Uterus (tissue), 3 donors: ENCODE measurements at regions not wholly inside any gene's neighbourhood (a gene's known extent, or its start where the extent isn't known, plus 50 kb on each side); places are given as distances from the start of the nearest gene placed in this dataset.

Experiments
- DNase-seq, 2 donors: peaks; one replicate each; pipeline ENCODE4 v3.0.0-alpha.2; 2019 to 2020
- H3K27ac ChIP-seq, 2 donors: fragments of 200-600 bp; sonication (generic); 1 replicate in 1 of 2; 2 replicates in 1 of 2; pipeline ENCODE4 v1.5.1; 2016 to 2018
- H3K27me3 ChIP-seq, 2 donors: fragments of 200-600 bp; sonication (generic); one replicate each; pipeline ENCODE4 v1.5.1; 2018 to 2019; ENCODE audit warnings: control low read depth in 1 of 2
- H3K36me3 ChIP-seq, 2 donors: fragments of 200-600 bp; sonication (generic); one replicate each; pipeline ENCODE4 v1.5.1; 2019; ENCODE audit warnings: control low read depth in 1 of 2
- H3K4me1 ChIP-seq, 2 donors: fragments of 200-600 bp; sonication (generic); one replicate each; pipeline ENCODE4 v1.5.1; 2018 to 2019; ENCODE audit warnings: control low read depth in 1 of 2
- H3K4me3 ChIP-seq, 2 donors: fragments of 200-600 bp; sonication (generic); 1 replicate in 1 of 2; 2 replicates in 1 of 2; pipeline ENCODE4 v1.5.1; 2018 to 2019; ENCODE audit warnings: mild to moderate bottlenecking in 1 of 2
- H3K9me3 ChIP-seq, 2 donors: fragments of 200-600 bp; sonication (generic); one replicate each; pipeline ENCODE4 v1.5.1; 2019; ENCODE audit warnings: control low read depth in 1 of 2
- POLR2A ChIP-seq, 2 donors: fragments of 450-650 bp; IDR thresholded peaks; one replicate each; pipeline ENCODE4 v1.6.1; 2016; ENCODE audit warnings: antibody characterized with exemption in 2 of 2, mild to moderate bottlenecking in 1 of 2, moderate library complexity in 1 of 2
- intact Hi-C: fragments of 100-400 bp; cut with DNase I; formaldehyde crosslinking; loops from one replicate; pipeline ENCODE4 v1.15.1; 2023; ENCODE audit warnings: low total_unique reads
- TF ChIP-seq, protein P1 (sequence below), 4 experiments: fragments of 200-600 bp in 2 of 4; fragments of 450-650 bp in 2 of 4; sonication (generic) in 2 of 4; IDR thresholded peaks; one replicate each; pipeline ENCODE4 v1.5.1; 2016 to 2019; ENCODE audit warnings: antibody characterized with exemption in 4 of 4, mild to moderate bottlenecking in 2 of 4, moderate library complexity in 1 of 4
- donor health status: DM: yes; HTN: yes; CAD: no.

DNA sequence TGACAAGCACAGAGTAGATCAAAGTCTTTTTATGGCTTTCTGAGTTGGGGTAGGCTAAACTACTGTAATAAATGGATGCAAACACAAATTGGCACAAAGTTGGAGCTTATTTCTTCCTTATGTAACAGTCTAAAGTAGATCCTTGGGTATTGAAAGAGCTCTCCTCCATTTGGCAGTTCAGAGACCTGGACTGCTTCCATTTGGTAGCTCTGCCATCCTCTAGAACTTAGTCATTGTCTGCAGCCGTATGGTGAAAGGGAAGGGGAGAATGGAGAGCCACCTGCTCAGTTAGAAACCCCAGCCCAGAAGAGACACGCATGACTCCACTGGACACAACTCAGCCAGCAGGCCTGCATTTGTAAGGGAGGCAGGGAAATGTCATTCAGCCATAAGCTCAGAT is 345.0 kb downstream of the DMAC1 start:
- TF ChIP-seq POLR2A (IDR thresholded peaks at IDR 0.05) = no peak
- TF ChIP-seq, protein P1, sequence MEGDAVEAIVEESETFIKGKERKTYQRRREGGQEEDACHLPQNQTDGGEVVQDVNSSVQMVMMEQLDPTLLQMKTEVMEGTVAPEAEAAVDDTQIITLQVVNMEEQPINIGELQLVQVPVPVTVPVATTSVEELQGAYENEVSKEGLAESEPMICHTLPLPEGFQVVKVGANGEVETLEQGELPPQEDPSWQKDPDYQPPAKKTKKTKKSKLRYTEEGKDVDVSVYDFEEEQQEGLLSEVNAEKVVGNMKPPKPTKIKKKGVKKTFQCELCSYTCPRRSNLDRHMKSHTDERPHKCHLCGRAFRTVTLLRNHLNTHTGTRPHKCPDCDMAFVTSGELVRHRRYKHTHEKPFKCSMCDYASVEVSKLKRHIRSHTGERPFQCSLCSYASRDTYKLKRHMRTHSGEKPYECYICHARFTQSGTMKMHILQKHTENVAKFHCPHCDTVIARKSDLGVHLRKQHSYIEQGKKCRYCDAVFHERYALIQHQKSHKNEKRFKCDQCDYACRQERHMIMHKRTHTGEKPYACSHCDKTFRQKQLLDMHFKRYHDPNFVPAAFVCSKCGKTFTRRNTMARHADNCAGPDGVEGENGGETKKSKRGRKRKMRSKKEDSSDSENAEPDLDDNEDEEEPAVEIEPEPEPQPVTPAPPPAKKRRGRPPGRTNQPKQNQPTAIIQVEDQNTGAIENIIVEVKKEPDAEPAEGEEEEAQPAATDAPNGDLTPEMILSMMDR (IDR thresholded peaks at IDR 0.05) = no peak
- peaks cover 0 to 4% of the 10 kb centered on the region in 2 donors for H3K4me1 ChIP-seq
- no peaks in the 10 kb centered on the region for H3K36me3 ChIP-seq
- intact Hi-C loops = no loop called here
- H3K4me3 ChIP-seq = no peak overlapping the region
- no peak for DNase-seq
- no peaks in the 10 kb centered on the region for H3K27me3 ChIP-seq
- no peaks in the 10 kb centered on the region for H3K9me3 ChIP-seq
- H3K27ac ChIP-seq = no peak overlapping the region

DNA sequence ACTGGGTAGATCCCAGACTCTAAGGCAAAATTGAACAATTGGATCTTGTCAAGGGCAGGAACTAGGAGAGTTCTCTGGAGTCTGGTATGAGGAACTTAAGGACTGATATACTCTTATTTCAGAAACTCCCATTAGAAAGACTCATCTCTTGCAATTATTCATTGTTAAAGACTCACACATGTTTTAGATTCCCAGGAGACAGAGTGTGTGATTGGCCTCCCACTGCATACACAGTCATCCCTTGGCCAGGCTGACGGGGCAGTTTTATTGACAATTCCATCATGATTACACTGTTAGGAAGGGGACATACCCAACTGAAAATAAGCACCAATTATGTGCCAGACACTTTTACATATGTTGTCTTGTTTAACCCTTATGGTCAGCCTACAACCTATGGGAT is 347.2 kb downstream of the DMAC1 start:
- TF ChIP-seq, protein P1 (IDR thresholded peaks at IDR 0.05) = no peak
- TF ChIP-seq POLR2A (IDR thresholded peaks at IDR 0.05) = no peak
- Histone ChIP-seq H3K36me3 (no peaks in the 10 kb centered on the region), H3K4me3 (no peak overlapping the region), H3K4me1 (peaks cover 0 to 4% of the 10 kb centered on the region in 2 donors), H3K27me3 (no peaks in the 10 kb centered on the region), H3K9me3 (no peaks in the 10 kb centered on the region), H3K27ac (no peak overlapping the region)
- DNase-seq = no peak
- intact Hi-C loops = no loop called here

DNA sequence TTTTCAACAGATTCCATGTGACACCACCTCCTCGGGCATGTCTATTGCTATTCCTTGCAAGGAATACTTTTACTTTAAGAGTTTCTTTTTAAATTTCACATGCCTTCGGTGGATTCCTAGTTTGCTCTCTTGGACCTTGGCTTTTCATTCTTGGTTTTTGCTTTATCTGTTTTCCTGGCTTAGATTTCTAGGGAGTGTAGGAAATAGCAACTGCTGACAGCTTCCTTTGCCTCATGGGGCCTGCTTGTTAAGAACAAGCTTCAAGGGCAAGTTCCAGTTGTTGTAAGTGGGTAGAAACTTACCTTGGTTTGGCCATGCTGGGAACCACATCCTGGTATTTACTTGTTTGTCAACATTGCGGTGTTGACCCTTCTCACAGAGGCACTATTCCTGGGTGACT is 348.5 kb downstream of the DMAC1 start:
- H3K27ac ChIP-seq = no peak overlapping the region
- no peaks in the 10 kb centered on the region for H3K9me3 ChIP-seq

DNA sequence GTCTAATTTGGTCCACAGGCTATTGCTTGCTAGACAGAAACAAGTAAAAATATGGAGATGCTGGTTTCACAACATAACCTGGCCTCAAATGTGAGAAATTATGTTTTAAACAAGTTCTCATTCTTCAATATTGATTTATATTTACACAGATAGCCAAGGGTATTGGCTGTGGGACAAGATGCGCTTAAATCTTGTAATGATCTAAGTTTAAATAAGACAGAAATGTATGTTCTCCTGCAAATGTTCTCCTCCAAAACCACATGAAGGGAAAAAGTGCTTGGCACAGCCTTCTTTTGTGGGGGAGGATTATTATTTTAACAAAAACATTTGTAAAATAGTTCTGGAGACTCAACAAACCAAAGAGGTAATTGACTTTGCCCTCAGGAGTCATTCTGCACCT is 356.0 kb downstream of the DMAC1 start:
- no peak for TF ChIP-seq POLR2A (IDR thresholded peaks at IDR 0.05)
- TF ChIP-seq, protein P1 (IDR thresholded peaks at IDR 0.05) = no peak
- H3K4me1 ChIP-seq = no peaks in the 10 kb centered on the region
- no peak for DNase-seq
- H3K36me3 ChIP-seq = no peaks in the 10 kb centered on the region
- no peaks in the 10 kb centered on the region for H3K27me3 ChIP-seq
- no peaks in the 10 kb centered on the region for H3K9me3 ChIP-seq
- intact Hi-C loops = no loop called here
- H3K4me3 ChIP-seq = no peak overlapping the region
- no peak overlapping the region for H3K27ac ChIP-seq

More for the DNA sequence above, 348.5 kb downstream of the DMAC1 start:
- peaks cover 0 to 4% of the 10 kb centered on the region in 2 donors for H3K4me1 ChIP-seq
- H3K4me3 ChIP-seq = no peak overlapping the region
- H3K27me3 ChIP-seq = no peaks in the 10 kb centered on the region
- intact Hi-C loops = no loop called here
- DNase-seq = no peak
- H3K36me3 ChIP-seq = no peaks in the 10 kb centered on the region
- TF ChIP-seq POLR2A (IDR thresholded peaks at IDR 0.05) = no peak
- TF ChIP-seq, protein P1 (IDR thresholded peaks at IDR 0.05) = no peak

DNA sequence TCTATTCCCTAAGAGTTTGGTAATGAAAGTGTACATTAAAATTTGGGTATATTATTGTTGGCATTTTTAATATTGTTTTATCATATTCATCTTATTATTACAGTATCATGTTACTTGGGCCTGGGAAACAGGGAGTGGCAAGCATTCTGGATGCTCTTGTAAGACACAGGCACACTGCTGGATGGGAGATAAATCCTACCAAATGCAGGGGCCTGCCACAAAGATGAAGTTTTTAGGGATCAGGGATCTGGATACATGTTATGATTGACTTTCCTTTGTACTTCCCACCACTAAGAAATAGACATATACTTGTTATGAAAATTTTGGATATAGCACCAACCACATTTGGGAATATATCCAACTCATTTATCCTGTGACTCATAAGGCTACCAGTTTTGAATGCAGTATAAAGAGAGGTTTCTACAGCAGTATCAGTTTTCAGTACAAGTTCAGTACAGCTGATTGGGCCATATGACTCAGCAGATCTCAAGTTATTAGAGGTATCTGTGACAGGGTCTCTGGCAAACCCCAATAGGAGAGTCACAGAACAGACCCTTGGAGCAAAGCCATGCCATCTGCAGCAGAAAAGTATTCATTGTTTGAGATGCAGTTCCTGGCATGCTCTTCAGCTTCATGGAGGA is 360.1 kb downstream of the DMAC1 start:
- no peak for TF ChIP-seq POLR2A (IDR thresholded peaks at IDR 0.05)
- TF ChIP-seq, protein P1 (IDR thresholded peaks at IDR 0.05) = no peak
- H3K27me3 ChIP-seq = no peaks in the 10 kb centered on the region
- no peak overlapping the region for H3K27ac ChIP-seq
- no peak for DNase-seq
- H3K36me3 ChIP-seq = no peaks in the 10 kb centered on the region
- no peaks in the 10 kb centered on the region for H3K4me1 ChIP-seq
- H3K9me3 ChIP-seq = no peaks in the 10 kb centered on the region
- no peak overlapping the region for H3K4me3 ChIP-seq
- intact Hi-C loops = no loop called here
